ENCODE measurements at regions not wholly inside any gene's neighbourhood (a gene's known extent, or its start where the extent isn't known, plus 50 kb on each side); places are given as distances from the start of the nearest gene placed in this dataset.
A peak's percentile ranks its signal among the peaks of the same experiment; 100 is the strongest.
"Not testable (repeated sequence)": the region's sequence is repeated elsewhere in the genome, so short reads cannot be mapped to it uniquely, and the experiment has no call there.

- no peak for DNase-seq
Measured at GRCh38 chr1:81517987-81518386, 282.7 kb upstream of the ADGRL2 start.

- no peak for DNase-seq
Measured at GRCh38 chr1:81513796-81514354, 286.9 kb upstream of the ADGRL2 start.

- no peak for DNase-seq
Measured at GRCh38 chr1:81512252-81513003, 288.3 kb upstream of the ADGRL2 start.

GRCh38 chr1:81511281-81511680 lies 289.5 kb upstream of the ADGRL2 start:
- no peak for DNase-seq

- no peak for DNase-seq
Measured at GRCh38 chr1:81510701-81511100, 290.0 kb upstream of the ADGRL2 start.

- DNase-seq: no peak
Measured at GRCh38 chr1:81509594-81509993, 291.1 kb upstream of the ADGRL2 start.

- DNase-seq: no peak
Measured at GRCh38 chr1:81506699-81507098, 294.0 kb upstream of the ADGRL2 start.

- peak; percentile 61 for DNase-seq
Measured at GRCh38 chr1:81505831-81506230, 294.9 kb upstream of the ADGRL2 start.

GRCh38 chr1:81504820-81505219 lies 295.9 kb upstream of the ADGRL2 start:
- not testable (repeated sequence) for DNase-seq

GRCh38 chr1:81502705-81503104 lies 298.0 kb upstream of the ADGRL2 start:
- DNase-seq: not testable (repeated sequence)

- not testable (repeated sequence) for DNase-seq
Measured at GRCh38 chr1:81501485-81501884, 299.2 kb upstream of the ADGRL2 start.

GRCh38 chr1:81499487-81499886 lies 301.2 kb upstream of the ADGRL2 start:
- no peak for DNase-seq

GRCh38 chr1:81498471-81499462 lies 302.0 kb upstream of the ADGRL2 start:
- peak; percentile 5 for DNase-seq

- DNase-seq: no peak
Measured at GRCh38 chr1:81496349-81496748, 304.4 kb upstream of the ADGRL2 start.

- DNase-seq: no peak
Measured at GRCh38 chr1:81493102-81493869, 307.4 kb upstream of the ADGRL2 start.

- no peak for DNase-seq
Measured at GRCh38 chr1:81492628-81493027, 308.1 kb upstream of the ADGRL2 start.

GRCh38 chr1:81490614-81491013 lies 310.1 kb upstream of the ADGRL2 start:
- no peak for DNase-seq

- no peak for DNase-seq
Measured at GRCh38 chr1:81489372-81489934, 311.3 kb upstream of the ADGRL2 start.

- DNase-seq: no peak
Measured at GRCh38 chr1:81484284-81484683, 316.4 kb upstream of the ADGRL2 start.

- DNase-seq: peak; percentile 63
Measured at GRCh38 chr1:81478219-81478618, 322.5 kb upstream of the ADGRL2 start.

- DNase-seq: no peak
Measured at GRCh38 chr1:81477710-81478109, 323.0 kb upstream of the ADGRL2 start.

- DNase-seq: no peak
Measured at GRCh38 chr1:81472387-81472786, 328.3 kb upstream of the ADGRL2 start.
